ENCODE measurements at regions not wholly inside any gene's neighbourhood (a gene's known extent, or its start where the extent isn't known, plus 50 kb on each side); places are given as distances from the start of the nearest gene placed in this dataset.

- Histone ChIP-seq H3K9me3 (replicated peaks) (no peaks in the 10 kb centered on the region), H3K36me3 (no peaks in the 10 kb centered on the region), H3K27ac (replicated peaks) (no peak overlapping the region), H3K27me3 (ENCODE audit: low read depth) (no peaks in the 10 kb centered on the region), H3K4me1 (no peaks in the 10 kb centered on the region), H3K4me3 (no peak overlapping the region)
- intact Hi-C loops (cut with micrococcal nuclease) = no loop called here
- no peak for TF ChIP-seq CTCF (IDR thresholded peaks at IDR 0.05; ENCODE audit: borderline replicate concordance)
- no peak for DNase-seq
Observed at GRCh38 chr19:30092721-30093569, 150.9 kb downstream of the URI1 start.

GRCh38 chr19:30093966-30094755, 152.1 kb downstream of the URI1 start:
- Histone ChIP-seq H3K27me3 (ENCODE audit: low read depth) (no peaks in the 10 kb centered on the region), H3K36me3 (no peaks in the 10 kb centered on the region), H3K9me3 (replicated peaks) (no peaks in the 10 kb centered on the region), H3K4me1 (no peaks in the 10 kb centered on the region), H3K27ac (replicated peaks) (no peak overlapping the region), H3K4me3 (no peak overlapping the region)
- DNase-seq = no peak
- no peak for TF ChIP-seq CTCF (IDR thresholded peaks at IDR 0.05; ENCODE audit: borderline replicate concordance)
- intact Hi-C loops (cut with micrococcal nuclease) = no loop called here

GRCh38 chr19:30094756-30095140, 152.7 kb downstream of the URI1 start:
- TF ChIP-seq CTCF (IDR thresholded peaks at IDR 0.05; ENCODE audit: borderline replicate concordance) = no peak
- Histone ChIP-seq H3K4me1 (no peaks in the 10 kb centered on the region), H3K27ac (replicated peaks) (no peak overlapping the region), H3K4me3 (no peak overlapping the region), H3K36me3 (no peaks in the 10 kb centered on the region), H3K27me3 (ENCODE audit: low read depth) (no peaks in the 10 kb centered on the region), H3K9me3 (replicated peaks) (no peaks in the 10 kb centered on the region)
- intact Hi-C loops (cut with micrococcal nuclease) = no loop called here
- DNase-seq = no peak

- no peak overlapping the region for H3K27ac ChIP-seq (replicated peaks)
- DNase-seq = no peak
Observed at GRCh38 chr19:30095171-30095570, 153.1 kb downstream of the URI1 start.

More at GRCh38 chr19:30095171-30095570, 153.1 kb downstream of the URI1 start:
- Histone ChIP-seq H3K36me3 (no peaks in the 10 kb centered on the region), H3K27me3 (ENCODE audit: low read depth) (no peaks in the 10 kb centered on the region), H3K4me3 (no peak overlapping the region), H3K9me3 (replicated peaks) (no peaks in the 10 kb centered on the region), H3K4me1 (no peaks in the 10 kb centered on the region)
- no peak for TF ChIP-seq CTCF (IDR thresholded peaks at IDR 0.05; ENCODE audit: borderline replicate concordance)
- intact Hi-C loops (cut with micrococcal nuclease) = no loop called here

All from left ventricle myocardium inferior (tissue), 1 donor.